ENCODE measurements at regions not wholly inside any gene's neighbourhood (a gene's known extent, or its start where the extent isn't known, plus 50 kb on each side); places are given as distances from the start of the nearest gene placed in this dataset.

- DNase-seq (ENCODE audit: low spot score) = no peak
Measured at GRCh38 chr12:59086126-59086525, 165.8 kb upstream of the LRIG3 start.

- no peak for DNase-seq (ENCODE audit: low spot score)
Measured at GRCh38 chr12:59085690-59086089, 165.4 kb upstream of the LRIG3 start.

GRCh38 chr12:59084511-59085375 is 164.4 kb upstream of the LRIG3 start:
- DNase-seq (ENCODE audit: low spot score) = no peak

- no peak for DNase-seq (ENCODE audit: low spot score)
Measured at GRCh38 chr12:59082952-59083351, 162.6 kb upstream of the LRIG3 start.

- no peak for DNase-seq (ENCODE audit: low spot score)
Measured at GRCh38 chr12:59080101-59080500, 159.8 kb upstream of the LRIG3 start.

GRCh38 chr12:59079472-59079871 is 159.2 kb upstream of the LRIG3 start:
- DNase-seq (ENCODE audit: low spot score) = no peak

GRCh38 chr12:59079002-59079401 is 158.7 kb upstream of the LRIG3 start:
- DNase-seq (ENCODE audit: low spot score) = no peak

GRCh38 chr12:59077575-59078426 is 157.5 kb upstream of the LRIG3 start:
- no peak for DNase-seq (ENCODE audit: low spot score)

GRCh38 chr12:59077153-59077552 is 156.8 kb upstream of the LRIG3 start:
- DNase-seq (ENCODE audit: low spot score) = no peak

- DNase-seq (ENCODE audit: low spot score) = no peak
Measured at GRCh38 chr12:59076622-59077021, 156.3 kb upstream of the LRIG3 start.

- peak; percentile 6 for DNase-seq (ENCODE audit: low spot score)
Measured at GRCh38 chr12:59075968-59076490, 155.7 kb upstream of the LRIG3 start.

- DNase-seq (ENCODE audit: low spot score) = no peak
Measured at GRCh38 chr12:59075141-59075540, 154.8 kb upstream of the LRIG3 start.

GRCh38 chr12:59070322-59070933 is 150.1 kb upstream of the LRIG3 start:
- DNase-seq (ENCODE audit: low spot score) = peak; percentile 17

GRCh38 chr12:59069516-59069915 is 149.2 kb upstream of the LRIG3 start:
- no peak for DNase-seq (ENCODE audit: low spot score)

GRCh38 chr12:59068436-59068835 is 148.1 kb upstream of the LRIG3 start:
- DNase-seq (ENCODE audit: low spot score) = no peak

- no peak for DNase-seq (ENCODE audit: low spot score)
Measured at GRCh38 chr12:59067083-59067482, 146.8 kb upstream of the LRIG3 start.

GRCh38 chr12:59066445-59066844 is 146.1 kb upstream of the LRIG3 start:
- DNase-seq (ENCODE audit: low spot score) = no peak

GRCh38 chr12:59059088-59059935 is 139.0 kb upstream of the LRIG3 start:
- DNase-seq (ENCODE audit: low spot score) = no peak

GRCh38 chr12:59056966-59057365 is 136.7 kb upstream of the LRIG3 start:
- no peak for DNase-seq (ENCODE audit: low spot score)

GRCh38 chr12:59055204-59055860 is 135.0 kb upstream of the LRIG3 start:
- DNase-seq (ENCODE audit: low spot score) = peak; percentile 81
